OCI-LY1 (cell line): ENCODE measurements at regions not wholly inside any gene's neighbourhood (a gene's known extent, or its start where the extent isn't known, plus 50 kb on each side); places are given as distances from the start of the nearest gene placed in this dataset.

Experiments
- H2AFZ ChIP-seq: fragments of 200-600 bp; sonication (generic), shearing (Covaris generic); 2 replicates; pipeline ENCODE4 v1.6.0; 2014; ENCODE audit warnings: antibody characterized with exemption, mild to moderate bottlenecking, low read length
- H3F3A ChIP-seq: fragments of 200-600 bp; sonication (generic), shearing (Covaris generic); 2 replicates; pipeline ENCODE4 v1.6.0; 2014; ENCODE audit warnings: mild to moderate bottlenecking, antibody characterized with exemption, low read length, moderate library complexity; ENCODE audit not compliant: insufficient read depth
- H3K27ac ChIP-seq: fragments of 200-600 bp; sonication (generic); 2 replicates; pipeline ENCODE4 v1.5.1; 2014; ENCODE audit warnings: low read length, mixed run types, mild to moderate bottlenecking, low read depth; ENCODE audit not compliant: poor library complexity, severe bottlenecking
- H3K27me3 ChIP-seq: fragments of 200-600 bp; sonication (generic); 2 replicates; pipeline ENCODE4 v1.6.0; 2014; ENCODE audit warnings: antibody characterized with exemption, mild to moderate bottlenecking, low read length, moderate library complexity; ENCODE audit not compliant: insufficient read depth
- H3K36me3 ChIP-seq: fragments of 200-600 bp; sonication (generic); 2 replicates; pipeline ENCODE4 v1.6.1; 2014; ENCODE audit warnings: mild to moderate bottlenecking, antibody characterized with exemption, low read length, moderate library complexity, mixed read lengths; ENCODE audit not compliant: insufficient read depth
- H3K4me1 ChIP-seq: fragments of 200-600 bp; sonication (generic); 2 replicates; pipeline ENCODE4 v1.5.1; 2014; ENCODE audit warnings: mild to moderate bottlenecking, low read length, moderate library complexity; ENCODE audit not compliant: insufficient read depth, severe bottlenecking
- H3K4me2 ChIP-seq: fragments of 200-600 bp; sonication (generic), shearing (Covaris generic); 2 replicates; pipeline ENCODE4 v1.6.1; 2014; ENCODE audit warnings: low read length
- H3K4me3 ChIP-seq: fragments of 200-600 bp; sonication (generic); 2 replicates; pipeline ENCODE4 v1.5.1; 2014; ENCODE audit warnings: low read length, low read depth, mild to moderate bottlenecking, mixed read lengths; ENCODE audit not compliant: poor library complexity, severe bottlenecking
- H3K79me2 ChIP-seq: fragments of 200-600 bp; shearing (Covaris generic); 2 replicates; pipeline ENCODE4 v1.6.1; 2016; ENCODE audit warnings: mixed run types, low read length, mixed read lengths; ENCODE audit not compliant: insufficient read depth
- H3K9ac ChIP-seq: fragments of 200-600 bp; sonication (generic), shearing (Covaris generic); 2 replicates; pipeline ENCODE4 v1.6.1; 2014; ENCODE audit warnings: mild to moderate bottlenecking, low read length, mixed read lengths
- H3K9me2 ChIP-seq: fragments of 200-600 bp; sonication (generic), shearing (Covaris generic); 2 replicates; pipeline ENCODE4 v1.6.1; 2014; ENCODE audit warnings: low read depth, mild to moderate bottlenecking, low read length, mixed read lengths
- H3K9me3 ChIP-seq: fragments of 200-600 bp; shearing (Covaris generic); 2 replicates; pipeline ENCODE4 v1.6.1; 2014; ENCODE audit warnings: low read length, mixed read lengths
- H4K20me1 ChIP-seq: fragments of 200-600 bp; sonication (generic), shearing (Covaris generic); 2 replicates; pipeline ENCODE4 v1.6.0; 2016; ENCODE audit warnings: mild to moderate bottlenecking, low read length; ENCODE audit not compliant: insufficient read depth
- CTCF ChIP-seq: fragments of 200-600 bp; sonication (generic), shearing (Covaris generic); IDR thresholded peaks from 2 replicates; pipeline ENCODE4 v1.5.1; 2017; ENCODE audit warnings: mild to moderate bottlenecking, antibody characterized with exemption, low read length, moderate library complexity, mixed read lengths
- EZH2 ChIP-seq: fragments of 200-600 bp; sonication (generic), shearing (Covaris generic); IDR thresholded peaks from 2 replicates; pipeline ENCODE4 v1.8.0; 2017; ENCODE audit warnings: borderline replicate concordance, mixed run types, mild to moderate bottlenecking, antibody characterized with exemption, low read length, moderate library complexity, mixed read lengths

GRCh38 chr11:127620671-127621070 lies 620.1 kb upstream of the KIRREL3 start:
- no peak overlapping the region for H3K9ac ChIP-seq
- no peak overlapping the region for H2AFZ ChIP-seq
- H3K27me3 ChIP-seq, result no peaks in the 10 kb centered on the region
- no peaks in the 10 kb centered on the region for H3K9me3 ChIP-seq
- H3K79me2 ChIP-seq, result no peaks in the 10 kb centered on the region
- no peak overlapping the region for H3K4me2 ChIP-seq
- no peaks in the 10 kb centered on the region for H3K4me1 ChIP-seq
- H3K36me3 ChIP-seq, result no peaks in the 10 kb centered on the region
- H3K9me2 ChIP-seq, result no peaks in the 10 kb centered on the region
- TF ChIP-seq CTCF, result no peak
- no peak for TF ChIP-seq EZH2
- no peaks in the 10 kb centered on the region for H3F3A ChIP-seq
- no peaks in the 10 kb centered on the region for H4K20me1 ChIP-seq
- H3K27ac ChIP-seq, result no peak overlapping the region
- no peak overlapping the region for H3K4me3 ChIP-seq

- H3K27ac ChIP-seq, result no peak overlapping the region
- H3K9ac ChIP-seq, result no peak overlapping the region
- no peaks in the 10 kb centered on the region for H3K79me2 ChIP-seq
- no peak overlapping the region for H3K4me2 ChIP-seq
- no peaks in the 10 kb centered on the region for H3K36me3 ChIP-seq
- TF ChIP-seq EZH2 (no peak), CTCF (no peak)
- H3K9me2 ChIP-seq, result no peaks in the 10 kb centered on the region
- no peaks in the 10 kb centered on the region for H4K20me1 ChIP-seq
- no peaks in the 10 kb centered on the region for H3K9me3 ChIP-seq
- no peaks in the 10 kb centered on the region for H3K27me3 ChIP-seq
- no peaks in the 10 kb centered on the region for H3F3A ChIP-seq
- no peak overlapping the region for H2AFZ ChIP-seq
- H3K4me3 ChIP-seq, result no peak overlapping the region
- no peaks in the 10 kb centered on the region for H3K4me1 ChIP-seq
These were observed 619.4 kb upstream of the KIRREL3 start for GRCh38 chr11:127619946-127620345.

- Histone ChIP-seq H3K27ac (no peak overlapping the region), H3K4me2 (no peak overlapping the region), H3F3A (no peaks in the 10 kb centered on the region), H3K4me3 (no peak overlapping the region), H3K9me2 (no peaks in the 10 kb centered on the region), H3K4me1 (no peaks in the 10 kb centered on the region), H3K79me2 (no peaks in the 10 kb centered on the region), H3K36me3 (no peaks in the 10 kb centered on the region), H3K9ac (no peak overlapping the region), H3K9me3 (no peaks in the 10 kb centered on the region), H4K20me1 (no peaks in the 10 kb centered on the region), H2AFZ (no peak overlapping the region), H3K27me3 (no peaks in the 10 kb centered on the region)
- TF ChIP-seq EZH2, result no peak
- TF ChIP-seq CTCF, result no peak
These were observed 618.2 kb upstream of the KIRREL3 start for GRCh38 chr11:127618721-127619120.
